ENCODE measurements at regions not wholly inside any gene's neighbourhood (a gene's known extent, or its start where the extent isn't known, plus 50 kb on each side); places are given as distances from the start of the nearest gene placed in this dataset.

- TF ChIP-seq EP300 (IDR thresholded peaks at IDR 0.05; ENCODE audit: borderline replicate concordance): no peak
- TF ChIP-seq TEAD4 (IDR thresholded peaks at IDR 0.05): no peak
- no peak for TF ChIP-seq NFIC (IDR thresholded peaks at IDR 0.05)
- no peak for TF ChIP-seq ZBTB7A (IDR thresholded peaks at IDR 0.05; ENCODE audit: low read depth)
- no peak for TF ChIP-seq REST (IDR thresholded peaks at IDR 0.05; ENCODE audit: low read depth)
- TF ChIP-seq EGR1 (IDR thresholded peaks at IDR 0.05): no peak
- no peak for TF ChIP-seq USF1 (IDR thresholded peaks at IDR 0.05)
- TF ChIP-seq MAX (IDR thresholded peaks at IDR 0.05): no peak
Observed at GRCh38 chr1:5706239-5706638, 286.0 kb downstream of the NPHP4 start.

GRCh38 chr1:5705751-5706150, 286.5 kb downstream of the NPHP4 start:
- no peak for TF ChIP-seq USF1 (IDR thresholded peaks at IDR 0.05)
- TF ChIP-seq REST (IDR thresholded peaks at IDR 0.05; ENCODE audit: low read depth): no peak
- no peak for TF ChIP-seq TAF1 (IDR thresholded peaks at IDR 0.05; ENCODE audit: low read depth)
- no peak for TF ChIP-seq CREB1 (IDR thresholded peaks at IDR 0.05; ENCODE audit: low read depth)
- TF ChIP-seq CEBPB (IDR thresholded peaks at IDR 0.05): no peak
- TF ChIP-seq MAX (IDR thresholded peaks at IDR 0.05): no peak
- TF ChIP-seq NFIC (IDR thresholded peaks at IDR 0.05): no peak
- TF ChIP-seq FOXM1 (IDR thresholded peaks at IDR 0.05; ENCODE audit: borderline replicate concordance, low read depth): no peak
- TF ChIP-seq ZBTB7A (IDR thresholded peaks at IDR 0.05; ENCODE audit: low read depth): no peak
- no peak for TF ChIP-seq EP300 (IDR thresholded peaks at IDR 0.05; ENCODE audit: borderline replicate concordance)
- no peak for TF ChIP-seq TCF12 (IDR thresholded peaks at IDR 0.05; ENCODE audit: low read depth)
- TF ChIP-seq RAD21 (IDR thresholded peaks at IDR 0.05; ENCODE audit: low read depth): no peak
- no peak for TF ChIP-seq EGR1 (IDR thresholded peaks at IDR 0.05)

- no peak for TF ChIP-seq YY1 (IDR thresholded peaks at IDR 0.05; ENCODE audit: low read depth)
- no peak for TF ChIP-seq EGR1 (IDR thresholded peaks at IDR 0.05)
- no peak for TF ChIP-seq EP300 (IDR thresholded peaks at IDR 0.05; ENCODE audit: borderline replicate concordance)
- TF ChIP-seq ZBTB7A (IDR thresholded peaks at IDR 0.05; ENCODE audit: low read depth): no peak
- TF ChIP-seq NFIC (IDR thresholded peaks at IDR 0.05): no peak
- TF ChIP-seq USF1 (IDR thresholded peaks at IDR 0.05): no peak
- no peak for TF ChIP-seq RAD21 (IDR thresholded peaks at IDR 0.05; ENCODE audit: low read depth)
- TF ChIP-seq CREB1 (IDR thresholded peaks at IDR 0.05; ENCODE audit: low read depth): no peak
- no peak for TF ChIP-seq MAX (IDR thresholded peaks at IDR 0.05)
- TF ChIP-seq REST (IDR thresholded peaks at IDR 0.05; ENCODE audit: low read depth): no peak
- no peak for TF ChIP-seq TCF12 (IDR thresholded peaks at IDR 0.05; ENCODE audit: low read depth)
- TF ChIP-seq TEAD4 (IDR thresholded peaks at IDR 0.05): no peak
- no peak for TF ChIP-seq CEBPB (IDR thresholded peaks at IDR 0.05)
- no peak for TF ChIP-seq TAF1 (IDR thresholded peaks at IDR 0.05; ENCODE audit: low read depth)
- TF ChIP-seq FOXM1 (IDR thresholded peaks at IDR 0.05; ENCODE audit: borderline replicate concordance, low read depth): no peak
Observed at GRCh38 chr1:5704561-5705514, 287.4 kb downstream of the NPHP4 start.

Data from Ishikawa (cell line).